GM12878 (cell line): ENCODE measurements at regions not wholly inside any gene's neighbourhood (a gene's known extent, or its start where the extent isn't known, plus 50 kb on each side); places are given as distances from the start of the nearest gene placed in this dataset.

ENCODE experiments used
- CBFB ChIP-seq: IDR thresholded peaks from 2 replicates; pipeline ENCODE4 v1.6.1; 2016; ENCODE audit warnings: antibody characterized with exemption, low read depth
- GABPA ChIP-seq: IDR thresholded peaks from 2 replicates; pipeline ENCODE4 v1.6.1; 2014; ENCODE audit warnings: antibody characterized with exemption, low read depth, mild to moderate bottlenecking, inconsistent platforms
- GATAD2B ChIP-seq: fragments of 450-650 bp; conservative IDR thresholded peaks from 2 replicates; pipeline ENCODE4 v1.6.1; 2017; ENCODE audit warnings: low read depth, mild to moderate bottlenecking, moderate library complexity
- IKZF1 ChIP-seq: fragments of 450-650 bp; conservative IDR thresholded peaks from 2 replicates; pipeline ENCODE4 v1.6.1; 2017; ENCODE audit warnings: antibody characterized with exemption, mild to moderate bottlenecking
- PAX5 ChIP-seq: IDR thresholded peaks from 2 replicates; pipeline ENCODE4 v1.6.1; 2011; ENCODE audit warnings: low read depth, low read length, borderline replicate concordance
- POU2F2 ChIP-seq: IDR thresholded peaks from 3 replicates; pipeline ENCODE4 v1.6.1; 2011; ENCODE audit warnings: low read depth, mild to moderate bottlenecking, low read length, borderline replicate concordance
- RUNX3 ChIP-seq: IDR thresholded peaks from 2 replicates; pipeline ENCODE4 v1.6.1; 2012; ENCODE audit warnings: low read length, inconsistent platforms
- SREBF1 ChIP-seq: IDR thresholded peaks from 2 replicates; pipeline ENCODE4 v1.6.1; 2012; ENCODE audit warnings: mild to moderate bottlenecking, low read length
- TAF1 ChIP-seq: IDR thresholded peaks from 2 replicates; pipeline ENCODE4 v1.6.1; 2011; ENCODE audit warnings: mild to moderate bottlenecking, low read depth, low read length, borderline replicate concordance
- YY1 ChIP-seq: IDR thresholded peaks from 2 replicates; pipeline ENCODE4 v1.6.1; 2011; ENCODE audit warnings: low read depth, mild to moderate bottlenecking, low read length
- ZNF217 ChIP-seq: fragments of 450-650 bp; IDR thresholded peaks from 2 replicates; pipeline ENCODE4 v1.6.1; 2017; ENCODE audit warnings: antibody characterized with exemption, mild to moderate bottlenecking
- ZZZ3 ChIP-seq: IDR thresholded peaks from 2 replicates; pipeline ENCODE4 v1.6.1; 2011; ENCODE audit warnings: low read depth; ENCODE audit not compliant: control insufficient read depth, insufficient read length
- TF ChIP-seq, protein P1 (sequence below): fragments of 450-650 bp; IDR thresholded peaks from 2 replicates; pipeline ENCODE4 v1.6.1; 2017; ENCODE audit warnings: mild to moderate bottlenecking, moderate library complexity
- TF ChIP-seq, protein P2 (sequence below): IDR thresholded peaks from 2 replicates; pipeline ENCODE4 v1.6.1; 2012; ENCODE audit warnings: low read depth, low read length, improper control_type of control experiment
- TF ChIP-seq, protein P3 (sequence below): fragments of 450-650 bp; IDR thresholded peaks from 2 replicates; pipeline ENCODE4 v1.6.1; 2018; ENCODE audit warnings: mild to moderate bottlenecking, low read depth, moderate library complexity; ENCODE audit not compliant: partially characterized antibody
- TF ChIP-seq, protein P4 (sequence below): fragments of 450-650 bp; IDR thresholded peaks from 2 replicates; pipeline ENCODE4 v1.6.1; 2017; ENCODE audit warnings: mild to moderate bottlenecking, moderate library complexity

DNA sequence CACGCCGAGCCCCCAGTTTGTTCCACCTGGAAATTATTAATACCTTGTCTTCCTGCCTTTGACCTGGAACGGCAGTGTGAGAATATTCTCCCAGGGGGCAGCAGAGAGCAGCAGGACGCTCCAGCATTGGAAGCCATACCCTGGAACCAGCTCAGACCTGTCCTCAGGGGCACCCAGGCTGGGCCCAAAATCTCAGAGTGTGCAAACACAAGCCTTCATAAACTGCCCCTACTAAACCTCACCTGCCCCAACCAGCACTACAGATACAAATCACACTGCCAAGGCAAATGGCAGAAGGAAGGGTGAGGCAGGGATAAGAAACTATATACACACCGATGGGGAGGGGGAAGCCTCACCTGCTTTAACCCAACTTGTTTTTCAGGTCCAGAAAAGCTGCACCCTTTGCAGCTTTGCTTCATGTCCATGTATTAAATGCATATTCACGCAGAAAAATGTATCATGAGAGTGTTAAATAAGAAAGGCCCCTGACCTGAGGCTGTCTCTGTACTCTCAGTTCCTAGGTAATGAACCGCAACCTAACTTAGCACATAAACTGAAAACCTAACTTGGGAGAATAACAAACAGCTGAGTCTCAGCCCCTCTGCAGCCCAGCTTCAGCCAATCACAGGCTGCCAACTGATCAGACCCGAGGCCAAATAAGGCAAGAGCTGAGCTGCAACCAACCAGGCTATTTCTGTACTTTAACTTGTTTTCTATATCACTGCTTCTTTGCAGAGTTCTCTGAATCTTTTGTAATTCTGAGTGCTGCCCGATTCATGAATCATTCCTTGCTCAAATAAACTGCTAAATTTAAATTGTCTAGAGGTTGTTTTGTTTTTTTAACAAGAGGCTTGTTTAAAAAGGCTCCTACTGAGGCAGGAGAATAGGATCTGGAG lies 130.1 kb downstream of the SPTSSA start (continued):
- TF ChIP-seq, protein P1, sequence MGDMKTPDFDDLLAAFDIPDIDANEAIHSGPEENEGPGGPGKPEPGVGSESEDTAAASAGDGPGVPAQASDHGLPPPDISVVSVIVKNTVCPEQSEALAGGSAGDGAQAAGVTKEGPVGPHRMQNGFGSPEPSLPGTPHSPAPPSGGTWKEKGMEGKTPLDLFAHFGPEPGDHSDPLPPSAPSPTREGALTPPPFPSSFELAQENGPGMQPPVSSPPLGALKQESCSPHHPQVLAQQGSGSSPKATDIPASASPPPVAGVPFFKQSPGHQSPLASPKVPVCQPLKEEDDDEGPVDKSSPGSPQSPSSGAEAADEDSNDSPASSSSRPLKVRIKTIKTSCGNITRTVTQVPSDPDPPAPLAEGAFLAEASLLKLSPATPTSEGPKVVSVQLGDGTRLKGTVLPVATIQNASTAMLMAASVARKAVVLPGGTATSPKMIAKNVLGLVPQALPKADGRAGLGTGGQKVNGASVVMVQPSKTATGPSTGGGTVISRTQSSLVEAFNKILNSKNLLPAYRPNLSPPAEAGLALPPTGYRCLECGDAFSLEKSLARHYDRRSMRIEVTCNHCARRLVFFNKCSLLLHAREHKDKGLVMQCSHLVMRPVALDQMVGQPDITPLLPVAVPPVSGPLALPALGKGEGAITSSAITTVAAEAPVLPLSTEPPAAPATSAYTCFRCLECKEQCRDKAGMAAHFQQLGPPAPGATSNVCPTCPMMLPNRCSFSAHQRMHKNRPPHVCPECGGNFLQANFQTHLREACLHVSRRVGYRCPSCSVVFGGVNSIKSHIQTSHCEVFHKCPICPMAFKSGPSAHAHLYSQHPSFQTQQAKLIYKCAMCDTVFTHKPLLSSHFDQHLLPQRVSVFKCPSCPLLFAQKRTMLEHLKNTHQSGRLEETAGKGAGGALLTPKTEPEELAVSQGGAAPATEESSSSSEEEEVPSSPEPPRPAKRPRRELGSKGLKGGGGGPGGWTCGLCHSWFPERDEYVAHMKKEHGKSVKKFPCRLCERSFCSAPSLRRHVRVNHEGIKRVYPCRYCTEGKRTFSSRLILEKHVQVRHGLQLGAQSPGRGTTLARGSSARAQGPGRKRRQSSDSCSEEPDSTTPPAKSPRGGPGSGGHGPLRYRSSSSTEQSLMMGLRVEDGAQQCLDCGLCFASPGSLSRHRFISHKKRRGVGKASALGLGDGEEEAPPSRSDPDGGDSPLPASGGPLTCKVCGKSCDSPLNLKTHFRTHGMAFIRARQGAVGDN: no peak
- no peak for TF ChIP-seq ZNF217
- TF ChIP-seq IKZF1: peak; percentile 41; the same call in 1 of the 2 replicates
- peak; percentile 72 for TF ChIP-seq RUNX3
- TF ChIP-seq PAX5: no peak
- TF ChIP-seq POU2F2: no peak
- TF ChIP-seq, protein P2, sequence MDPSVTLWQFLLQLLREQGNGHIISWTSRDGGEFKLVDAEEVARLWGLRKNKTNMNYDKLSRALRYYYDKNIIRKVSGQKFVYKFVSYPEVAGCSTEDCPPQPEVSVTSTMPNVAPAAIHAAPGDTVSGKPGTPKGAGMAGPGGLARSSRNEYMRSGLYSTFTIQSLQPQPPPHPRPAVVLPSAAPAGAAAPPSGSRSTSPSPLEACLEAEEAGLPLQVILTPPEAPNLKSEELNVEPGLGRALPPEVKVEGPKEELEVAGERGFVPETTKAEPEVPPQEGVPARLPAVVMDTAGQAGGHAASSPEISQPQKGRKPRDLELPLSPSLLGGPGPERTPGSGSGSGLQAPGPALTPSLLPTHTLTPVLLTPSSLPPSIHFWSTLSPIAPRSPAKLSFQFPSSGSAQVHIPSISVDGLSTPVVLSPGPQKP: no peak
- no peak for TF ChIP-seq SREBF1
- TF ChIP-seq CBFB: no peak
- TF ChIP-seq, protein P3, sequence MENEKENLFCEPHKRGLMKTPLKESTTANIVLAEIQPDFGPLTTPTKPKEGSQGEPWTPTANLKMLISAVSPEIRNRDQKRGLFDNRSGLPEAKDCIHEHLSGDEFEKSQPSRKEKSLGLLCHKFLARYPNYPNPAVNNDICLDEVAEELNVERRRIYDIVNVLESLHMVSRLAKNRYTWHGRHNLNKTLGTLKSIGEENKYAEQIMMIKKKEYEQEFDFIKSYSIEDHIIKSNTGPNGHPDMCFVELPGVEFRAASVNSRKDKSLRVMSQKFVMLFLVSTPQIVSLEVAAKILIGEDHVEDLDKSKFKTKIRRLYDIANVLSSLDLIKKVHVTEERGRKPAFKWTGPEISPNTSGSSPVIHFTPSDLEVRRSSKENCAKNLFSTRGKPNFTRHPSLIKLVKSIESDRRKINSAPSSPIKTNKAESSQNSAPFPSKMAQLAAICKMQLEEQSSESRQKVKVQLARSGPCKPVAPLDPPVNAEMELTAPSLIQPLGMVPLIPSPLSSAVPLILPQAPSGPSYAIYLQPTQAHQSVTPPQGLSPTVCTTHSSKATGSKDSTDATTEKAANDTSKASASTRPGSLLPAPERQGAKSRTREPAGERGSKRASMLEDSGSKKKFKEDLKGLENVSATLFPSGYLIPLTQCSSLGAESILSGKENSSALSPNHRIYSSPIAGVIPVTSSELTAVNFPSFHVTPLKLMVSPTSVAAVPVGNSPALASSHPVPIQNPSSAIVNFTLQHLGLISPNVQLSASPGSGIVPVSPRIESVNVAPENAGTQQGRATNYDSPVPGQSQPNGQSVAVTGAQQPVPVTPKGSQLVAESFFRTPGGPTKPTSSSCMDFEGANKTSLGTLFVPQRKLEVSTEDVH: no peak
- TF ChIP-seq ZZZ3: no peak
- TF ChIP-seq YY1: peak; percentile 80
- TF ChIP-seq GABPA: no peak
- TF ChIP-seq TAF1: no peak
- 0 out of 2 replicates have a peak, but pooled peaks have one; percentile 39 for TF ChIP-seq GATAD2B
- TF ChIP-seq, protein P4, sequence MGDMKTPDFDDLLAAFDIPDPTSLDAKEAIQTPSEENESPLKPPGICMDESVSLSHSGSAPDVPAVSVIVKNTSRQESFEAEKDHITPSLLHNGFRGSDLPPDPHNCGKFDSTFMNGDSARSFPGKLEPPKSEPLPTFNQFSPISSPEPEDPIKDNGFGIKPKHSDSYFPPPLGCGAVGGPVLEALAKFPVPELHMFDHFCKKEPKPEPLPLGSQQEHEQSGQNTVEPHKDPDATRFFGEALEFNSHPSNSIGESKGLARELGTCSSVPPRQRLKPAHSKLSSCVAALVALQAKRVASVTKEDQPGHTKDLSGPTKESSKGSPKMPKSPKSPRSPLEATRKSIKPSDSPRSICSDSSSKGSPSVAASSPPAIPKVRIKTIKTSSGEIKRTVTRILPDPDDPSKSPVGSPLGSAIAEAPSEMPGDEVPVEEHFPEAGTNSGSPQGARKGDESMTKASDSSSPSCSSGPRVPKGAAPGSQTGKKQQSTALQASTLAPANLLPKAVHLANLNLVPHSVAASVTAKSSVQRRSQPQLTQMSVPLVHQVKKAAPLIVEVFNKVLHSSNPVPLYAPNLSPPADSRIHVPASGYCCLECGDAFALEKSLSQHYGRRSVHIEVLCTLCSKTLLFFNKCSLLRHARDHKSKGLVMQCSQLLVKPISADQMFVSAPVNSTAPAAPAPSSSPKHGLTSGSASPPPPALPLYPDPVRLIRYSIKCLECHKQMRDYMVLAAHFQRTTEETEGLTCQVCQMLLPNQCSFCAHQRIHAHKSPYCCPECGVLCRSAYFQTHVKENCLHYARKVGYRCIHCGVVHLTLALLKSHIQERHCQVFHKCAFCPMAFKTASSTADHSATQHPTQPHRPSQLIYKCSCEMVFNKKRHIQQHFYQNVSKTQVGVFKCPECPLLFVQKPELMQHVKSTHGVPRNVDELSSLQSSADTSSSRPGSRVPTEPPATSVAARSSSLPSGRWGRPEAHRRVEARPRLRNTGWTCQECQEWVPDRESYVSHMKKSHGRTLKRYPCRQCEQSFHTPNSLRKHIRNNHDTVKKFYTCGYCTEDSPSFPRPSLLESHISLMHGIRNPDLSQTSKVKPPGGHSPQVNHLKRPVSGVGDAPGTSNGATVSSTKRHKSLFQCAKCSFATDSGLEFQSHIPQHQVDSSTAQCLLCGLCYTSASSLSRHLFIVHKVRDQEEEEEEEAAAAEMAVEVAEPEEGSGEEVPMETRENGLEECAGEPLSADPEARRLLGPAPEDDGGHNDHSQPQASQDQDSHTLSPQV: no peak
